K562 (cell line): ENCODE measurements at regions not wholly inside any gene's neighbourhood (a gene's known extent, or its start where the extent isn't known, plus 50 kb on each side); places are given as distances from the start of the nearest gene placed in this dataset. TPM values are rescaled to one million over a fixed set of nuclear protein-coding genes. Genes with fewer than 3 reads are reported as not detected.

Experiments
- ATAC-seq: fragments of 200-7000 bp; cut with Tn5 transposase; 3 replicates; pipeline ENCODE4 v1.9.1; 2020; ENCODE audit warnings: moderate library complexity
- BruUV-seq: library from RNA; stranded (reverse); fragments of 400-500 nt; replicated peaks from 2 replicates; lab custom pipeline; 2021; lab: Mats Ljungman, UMichigan
- CTCF ChIA-PET: fragments of 300-600 bp; formaldehyde crosslinking; extraction: SDS; loops from one replicate; lab custom pipeline; 2021; ENCODE audit warnings: low intra/inter-chr PET ratio; lab: Yijun Ruan, JAX
- POLR2A ChIA-PET: fragments of 300-600, 350-650 bp; sonication (Branson Sonifier 250); formaldehyde crosslinking; extraction: SDS; loops from one replicate; lab custom pipeline; 2021; ENCODE audit warnings: antibody characterized with exemption, inconsistent platforms; lab: Yijun Ruan, JAX
- DNase-seq, 4 experiments: peaks; one replicate each; pipeline versions ENCODE4 v3.0.0 to v3.0.0-alpha.2; 2011 to 2018; ENCODE audit warnings: low spot score in 3 of 4, mixed read lengths in 3 of 4; ENCODE audit errors: extremely low read depth in 1 of 4
- FAIRE-seq: peaks from 2 replicates; lab custom pipeline; 2011; peaks lifted over from hg19 to GRCh38; lab: Jason Lieb, UNC
- H2AFZ ChIP-seq: 2 replicates; pipeline ENCODE4 v1.6.0; 2011; ENCODE audit warnings: low read depth, low read length, control low read depth, inconsistent platforms
- H3K27ac ChIP-seq: fragments of 200-600 bp; 3 replicates; pipeline ENCODE4 v1.8.0; 2011; ENCODE audit warnings: low read depth, mild to moderate bottlenecking, control low read depth, inconsistent platforms, low read length, moderate library complexity, mixed read lengths; ENCODE audit errors: extremely low read depth
- H3K27me3 ChIP-seq, 2 experiments: fragments of 300-600 bp in 1 of 2; 2 replicates in 1 of 2; 3 replicates in 1 of 2; pipeline versions ENCODE4 v1.6.0 to v1.8.0; 2011; ENCODE audit warnings: inconsistent platforms in 2 of 2, low read length in 2 of 2, mild to moderate bottlenecking in 1 of 2, mixed read lengths in 1 of 2, moderate library complexity in 1 of 2; ENCODE audit not compliant: control insufficient read depth in 2 of 2, insufficient read depth in 2 of 2
- H3K36me3 ChIP-seq: fragments of 300-600 bp; 3 replicates; pipeline ENCODE4 v1.8.0; 2011; ENCODE audit warnings: mild to moderate bottlenecking, low read length, inconsistent platforms; ENCODE audit not compliant: control insufficient read depth, insufficient read depth
- H3K4me1 ChIP-seq, 2 experiments: fragments of 200-600 bp in 1 of 2; replicated peaks in 1 of 2; 2 replicates in 1 of 2; 3 replicates in 1 of 2; pipeline versions ENCODE4 v1.5.1 to v1.8.0; 2011; ENCODE audit warnings: inconsistent platforms in 2 of 2, low read length in 2 of 2, mild to moderate bottlenecking in 1 of 2, mixed read lengths in 1 of 2, moderate library complexity in 1 of 2; ENCODE audit not compliant: control insufficient read depth in 2 of 2, insufficient read depth in 2 of 2
- H3K4me2 ChIP-seq: 2 replicates; pipeline ENCODE4 v1.6.1; 2011; ENCODE audit warnings: low read length, control low read depth, inconsistent platforms, mixed read lengths; ENCODE audit not compliant: insufficient read depth
- H3K4me3 ChIP-seq: fragments of 200-600 bp; sonication (generic), shearing (Covaris generic); 2 replicates; pipeline ENCODE4 v1.5.1; 2016; ENCODE audit warnings: control low read depth, inconsistent platforms
- H3K79me2 ChIP-seq: fragments of 200-600 bp; 3 replicates; pipeline ENCODE4 v1.8.0; 2011; ENCODE audit warnings: low read length, inconsistent platforms; ENCODE audit not compliant: control insufficient read depth, insufficient read depth
- H3K9ac ChIP-seq, 2 experiments: 2 replicates each; pipeline versions ENCODE4 v1.6.0 to v1.6.1; 2011; ENCODE audit warnings: low read depth in 2 of 2, low read length in 2 of 2, control low read depth in 1 of 2, inconsistent platforms in 1 of 2, mild to moderate bottlenecking in 1 of 2, mixed read lengths in 1 of 2; ENCODE audit not compliant: insufficient read depth in 1 of 2
- H3K9me1 ChIP-seq: one replicate; pipeline ENCODE4 v1.6.0; 2011; ENCODE audit warnings: inconsistent platforms, mild to moderate bottlenecking, low read length, moderate library complexity; ENCODE audit not compliant: control insufficient read depth, insufficient read depth
- H3K9me3 ChIP-seq: replicated peaks from 2 replicates; pipeline ENCODE4 v1.5.1; 2011; ENCODE audit warnings: low read depth, low read length, inconsistent platforms; ENCODE audit not compliant: control insufficient read depth, insufficient read depth
- H4K20me1 ChIP-seq: replicated peaks from 2 replicates; pipeline ENCODE4 v1.6.1; 2011; ENCODE audit warnings: low read length, inconsistent platforms, mixed read lengths; ENCODE audit not compliant: control insufficient read depth, insufficient read depth
- BCL6 ChIP-seq: fragments of 250-450 bp; sonication (Bioruptor Pico); IDR thresholded peaks from 2 replicates; pipeline ENCODE4 v1.4.0; 2020
- CAMTA2 ChIP-seq: fragments of 250-450 bp; sonication (Bioruptor Pico); conservative IDR thresholded peaks from 2 replicates; pipeline ENCODE4 v1.5.1; 2022
- DNMT1 ChIP-seq: fragments of 450-650 bp; IDR thresholded peaks from 2 replicates; pipeline ENCODE4 v1.6.1; 2016; ENCODE audit warnings: antibody characterized with exemption, mild to moderate bottlenecking
- POLR3G ChIP-seq: IDR thresholded peaks from 2 replicates; pipeline ENCODE4 v1.6.1; 2011; ENCODE audit not compliant: insufficient read length, insufficient replicate concordance; ENCODE audit errors: extremely low read depth
- PPARD ChIP-seq: fragments of 250-450 bp; sonication (Bioruptor Pico); IDR thresholded peaks from 2 replicates; pipeline ENCODE4 v1.8.0; 2022; ENCODE audit warnings: inconsistent platforms, mild to moderate bottlenecking, moderate library complexity
- PRPF4 ChIP-seq: fragments of 200-400 bp; formaldehyde crosslinking; IDR thresholded peaks from one replicate; pipeline ENCODE4 v1.6.1; 2017; ENCODE audit warnings: low read length, low read depth, mild to moderate bottlenecking; ENCODE audit not compliant: insufficient read depth, poor library complexity, severe bottlenecking
- SPI1 ChIP-seq: IDR thresholded peaks from 2 replicates; pipeline ENCODE4 v1.6.1; 2011; ENCODE audit warnings: low read depth, low read length, control low read depth, borderline replicate concordance
- TARDBP ChIP-seq: fragments of 450-650 bp; IDR thresholded peaks from 2 replicates; pipeline ENCODE4 v1.6.1; 2016
- ZFP30 ChIP-seq: fragments of 250-450 bp; sonication (Bioruptor Pico); IDR thresholded peaks from 2 replicates; pipeline ENCODE4 v1.8.0; 2022; ENCODE audit warnings: moderate library complexity, mild to moderate bottlenecking, inconsistent platforms, borderline replicate concordance
- ZKSCAN3 ChIP-seq: fragments of 250-450 bp; sonication (Bioruptor Pico); IDR thresholded peaks from 2 replicates; pipeline ENCODE4 v1.4.0; 2020
- WGBS: fragments of 100-300 bp; shearing (Covaris generic); methylation state at CpG from one replicate; pipeline ENCODE4 v1.1.6; 2016; ENCODE audit warnings: low coverage, mixed read lengths; ENCODE audit not compliant: insufficient coverage; ENCODE audit errors: missing lambda C conversion rate; 5-methylcytosine and 5-hydroxymethylcytosine counted together
- in situ Hi-C: fragments of 300-500 bp; cut with MboI; formaldehyde crosslinking; loops from 4 replicates; pipeline ENCODE4 v1.15.0; 2018; ENCODE audit warnings: inconsistent platforms, mixed read lengths
- intact Hi-C: fragments of 100-400 bp; cut with micrococcal nuclease; formaldehyde crosslinking; loops from 2 replicates; pipeline ENCODE4 v1.14.2; 2022
- small RNA-seq: library from RNA; depleted of rRNA; stranded (forward); fragments of <200 nt; gene quantifications from one replicate; pipeline ENCODE3, GENCODE V24; 2014

DNA sequence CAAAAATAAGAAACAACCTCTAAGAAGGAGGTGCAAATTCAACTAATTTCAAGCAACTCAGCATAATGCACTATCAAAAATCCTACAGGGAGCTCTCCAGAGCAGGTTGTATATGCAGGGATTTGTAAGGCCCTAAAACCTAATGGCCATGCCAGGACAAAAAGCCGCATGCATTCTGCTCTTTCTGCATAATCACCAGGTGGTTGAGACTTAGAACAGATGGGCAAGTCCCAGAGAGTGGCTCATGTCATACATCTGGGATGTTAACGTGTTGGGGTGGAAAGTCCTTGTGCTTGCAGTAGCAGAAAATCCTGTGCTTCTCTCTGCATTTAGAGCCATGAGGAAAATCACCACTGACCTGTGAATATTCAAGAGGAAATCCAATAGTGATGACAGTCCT lies 1002.9 kb downstream of the AGBL1 start:
- intact Hi-C loops (no loop called here), in situ Hi-C loops (no loop called here)
- no peak for TF ChIP-seq CAMTA2 (CRISPR knock-in tag)
- Histone ChIP-seq H3K9me1 (no peaks in the 10 kb centered on the region), H3K9me3 (no peaks in the 10 kb centered on the region; the same call in 1 of the 2 replicates), H3K4me3 (no peak overlapping the region), H2AFZ (no peak overlapping the region), H3K36me3 (no peaks in the 10 kb centered on the region), H4K20me1 (no peaks in the 10 kb centered on the region), H3K27me3 (no peaks in the 10 kb centered on the region), H3K4me2 (no peak overlapping the region), H3K79me2 (no peaks in the 10 kb centered on the region), H3K4me1 (no peaks in the 10 kb centered on the region), H3K9ac (no peak overlapping the region), H3K27ac (no peak overlapping the region)
- FAIRE-seq (no peak), ATAC-seq (no peak), DNase-seq (no peak)
- 0% methylated on average over 2 of the region's 2 CpGs for WGBS
- no TSS peak for BruUV-seq
- CTCF ChIA-PET, result no interaction called here
- POLR2A ChIA-PET, result no interaction called here

DNA sequence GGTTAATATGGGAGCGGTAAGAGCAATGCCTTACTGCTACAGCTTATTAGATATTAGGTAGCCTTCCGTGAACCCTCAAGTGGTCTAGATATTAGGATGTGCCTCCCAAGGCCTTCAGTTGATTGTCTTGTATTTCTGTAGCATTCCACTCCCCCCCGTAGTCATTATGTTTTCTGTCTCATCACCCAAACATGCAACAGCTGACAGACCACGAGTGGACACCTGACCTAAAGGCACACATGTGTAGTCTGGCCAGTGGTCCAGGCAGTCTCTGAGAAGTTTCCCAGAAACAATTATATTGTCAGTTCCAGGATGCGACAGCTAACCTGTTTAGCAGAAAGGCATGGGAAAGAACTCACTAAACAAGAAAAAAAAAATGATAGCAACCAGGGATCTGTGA lies 1000.9 kb downstream of the AGBL1 start:
- ATAC-seq (no peak), FAIRE-seq (no peak), DNase-seq (no peak)
- Histone ChIP-seq H3K9me3 (no peaks in the 10 kb centered on the region; the same call in 1 of the 2 replicates), H3K27me3 (no peaks in the 10 kb centered on the region), H3K4me1 (no peaks in the 10 kb centered on the region), H3K4me3 (no peak overlapping the region), H3K4me2 (no peak overlapping the region), H3K79me2 (no peaks in the 10 kb centered on the region), H3K9ac (no peak overlapping the region), H2AFZ (no peak overlapping the region), H3K27ac (no peak overlapping the region), H4K20me1 (no peaks in the 10 kb centered on the region), H3K9me1 (no peaks in the 10 kb centered on the region), H3K36me3 (no peaks in the 10 kb centered on the region)
- in situ Hi-C loops (no loop called here), intact Hi-C loops (no loop called here)
- no TSS peak for BruUV-seq
- no peak for TF ChIP-seq POLR3G
- TF ChIP-seq PRPF4, result no peak
- TF ChIP-seq BCL6, result no peak
- TF ChIP-seq ZKSCAN3 (CRISPR knock-in tag), result no peak
- no peak for TF ChIP-seq TARDBP
- TF ChIP-seq ZFP30 (CRISPR knock-in tag), result no peak
- no peak for TF ChIP-seq DNMT1
- TF ChIP-seq SPI1, result no peak
- TF ChIP-seq PPARD (CRISPR knock-in tag), result no peak
- no peak for TF ChIP-seq CAMTA2 (CRISPR knock-in tag)
- ChIA-PET POLR2A (no interaction called here), CTCF (no interaction called here)
- under 1% methylated on average over 5 of the region's 5 CpGs for WGBS

Small RNA genes lying in the stretch of these regions (small RNA-seq; reads per million reads assigned to genes)
- not detected for gene RNU6-185P
